Heart left ventricle (tissue), 13 donors: ENCODE measurements at regions not wholly inside any gene's neighbourhood (a gene's known extent, or its start where the extent isn't known, plus 50 kb on each side); places are given as distances from the start of the nearest gene placed in this dataset.

Source experiments
- CTCF ChIP-seq, 12 donors: fragments of 200-600 bp; sonication (generic) in 4 of 12; IDR thresholded peaks; one replicate each; pipeline versions ENCODE4 v1.5.0 to v1.8.0; 2018 to 2022; ENCODE audit warnings: antibody characterized with exemption in 12 of 12, mild to moderate bottlenecking in 5 of 12
- POLR2A ChIP-seq, 2 donors: fragments of 450-650 bp; IDR thresholded peaks; one replicate each; pipeline ENCODE4 v1.6.1; 2017; ENCODE audit warnings: antibody characterized with exemption in 2 of 2, mild to moderate bottlenecking in 2 of 2, moderate library complexity in 2 of 2
- donor health status: ischemic (EF 13 %, LVEDD 7.1; RV severe dilation, severe dysfunction).
- donor health status: DM: no; HTN: yes; CAD: no.
- donor health status: DM: no; HTN: no; CAD: no.
- donor health status: ischemic (EF 25% LVEDD 6.9; RV normal size, moderate dysfunction).
- donor health status: ischemic (EF 25% LVEDD 5.7; RV mildly dilated, moderate dysfunction).
- donor health status: ischemic (EF 35%, LVEDD 5.7; RV mildly dilated, moderate dysfunction).
- donor health status: nonischemic (EF 11% LVEDD 7.7; RV severe dilation, severe dysfunction).
- donor health status: DM: yes; HTN: yes; CAD: no.
- donor health status: PGD.
- donor health status: ischemic (EF 29% LVEDD 5.4; RV normal size, mild dysfunction).
- donor health status: nonischemic (EF 23%, LVEDD 6.1; RV moderate dilation, normal function).

GRCh38 chr6:165936096-165936495, 231.6 kb downstream of the TBXT start:
- no peak for TF ChIP-seq CTCF (IDR thresholded peaks at IDR 0.05)
- TF ChIP-seq POLR2A (IDR thresholded peaks at IDR 0.05) = no peak
